ENCODE measurements at regions not wholly inside any gene's neighbourhood (a gene's known extent, or its start where the extent isn't known, plus 50 kb on each side); places are given as distances from the start of the nearest gene placed in this dataset.

DNA sequence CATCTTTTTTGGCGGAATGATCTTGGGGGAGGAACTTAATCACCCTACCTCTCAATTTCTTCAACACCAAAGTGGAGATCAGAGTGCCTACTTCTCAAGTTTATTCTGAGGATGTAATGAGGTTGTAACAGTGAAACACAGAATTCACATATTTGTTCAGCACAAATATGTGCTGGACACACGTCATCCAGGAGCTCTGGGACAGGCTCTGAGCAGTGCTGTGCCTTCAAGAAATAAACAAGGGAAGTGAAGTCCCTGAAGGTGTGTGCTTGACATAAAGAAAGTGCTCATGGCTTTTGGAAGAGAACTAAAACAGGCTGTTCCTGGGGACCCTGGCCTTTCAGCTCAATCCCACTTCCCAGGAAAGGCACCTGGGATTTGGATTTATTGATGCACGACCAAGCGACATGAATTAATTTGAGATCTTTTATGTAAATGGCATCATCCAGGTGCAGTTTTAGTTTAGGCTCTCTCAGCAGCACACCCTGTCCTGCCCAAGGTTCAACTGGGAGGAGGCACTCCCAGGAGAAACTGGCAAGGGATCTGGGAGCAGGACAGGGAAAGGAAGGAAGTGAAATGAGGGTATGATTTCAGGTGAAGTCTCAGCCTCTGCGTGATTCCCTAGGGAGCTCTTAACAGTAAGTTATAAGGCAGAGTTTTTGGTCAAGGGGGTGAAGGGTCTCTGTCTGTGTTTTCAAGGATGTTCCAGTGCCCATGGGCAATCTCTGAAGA lies 211.0 kb downstream of the FOXA2 start:
- TF ChIP-seq, protein P1, sequence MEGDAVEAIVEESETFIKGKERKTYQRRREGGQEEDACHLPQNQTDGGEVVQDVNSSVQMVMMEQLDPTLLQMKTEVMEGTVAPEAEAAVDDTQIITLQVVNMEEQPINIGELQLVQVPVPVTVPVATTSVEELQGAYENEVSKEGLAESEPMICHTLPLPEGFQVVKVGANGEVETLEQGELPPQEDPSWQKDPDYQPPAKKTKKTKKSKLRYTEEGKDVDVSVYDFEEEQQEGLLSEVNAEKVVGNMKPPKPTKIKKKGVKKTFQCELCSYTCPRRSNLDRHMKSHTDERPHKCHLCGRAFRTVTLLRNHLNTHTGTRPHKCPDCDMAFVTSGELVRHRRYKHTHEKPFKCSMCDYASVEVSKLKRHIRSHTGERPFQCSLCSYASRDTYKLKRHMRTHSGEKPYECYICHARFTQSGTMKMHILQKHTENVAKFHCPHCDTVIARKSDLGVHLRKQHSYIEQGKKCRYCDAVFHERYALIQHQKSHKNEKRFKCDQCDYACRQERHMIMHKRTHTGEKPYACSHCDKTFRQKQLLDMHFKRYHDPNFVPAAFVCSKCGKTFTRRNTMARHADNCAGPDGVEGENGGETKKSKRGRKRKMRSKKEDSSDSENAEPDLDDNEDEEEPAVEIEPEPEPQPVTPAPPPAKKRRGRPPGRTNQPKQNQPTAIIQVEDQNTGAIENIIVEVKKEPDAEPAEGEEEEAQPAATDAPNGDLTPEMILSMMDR (IDR thresholded peaks at IDR 0.05), result no peak
- intact Hi-C loops (cut with micrococcal nuclease), result no loop called here
- Mint-ChIP-seq H3K4me3 (no peak overlapping the region), H3K27ac (peak overlapping the region in 1 of 7 donors; percentile 10), H3K36me3 (no peaks in the 10 kb centered on the region), H3K4me1 (peaks cover 33% of the 10 kb centered on the region), H3K27me3 (ENCODE audit: low read depth in 3 of 3) (peaks cover 0 to 3% (median 0%) of the 10 kb centered on the region in 3 donors), H3K9me3 (no peaks in the 10 kb centered on the region)
- H3K4me2 ChIP-seq (replicated peaks; ENCODE audit: extremely low read depth, low read length, poor library complexity, severe bottlenecking), result no peak overlapping the region
- peaks cover 16 to 24% of the 10 kb centered on the region in 2 donors for H3K4me1 ChIP-seq (ENCODE audit: control insufficient read depth in 1 of 2, insufficient read depth in 2 of 2, low read length in 2 of 2)
- H3K27me3 ChIP-seq (ENCODE audit: control insufficient read depth in 2 of 2, insufficient read depth in 2 of 2, low read length in 2 of 2), result no peaks in the 10 kb centered on the region
- no peaks in the 10 kb centered on the region for H3K36me3 ChIP-seq (replicated peaks in 1 of 2; ENCODE audit: control insufficient read depth in 1 of 2, insufficient read depth in 2 of 2, low read length in 2 of 2)
- H3K79me2 ChIP-seq (ENCODE audit: insufficient read depth, low read length), result no peaks in the 10 kb centered on the region
- H3K4me3 ChIP-seq (replicated peaks in 1 of 3; ENCODE audit: low read depth in 2 of 3, low read length in 3 of 3), result no peak overlapping the region
- H3K27ac ChIP-seq (ENCODE audit: low read depth in 1 of 2, low read length in 2 of 2), result no peak overlapping the region
- no peak overlapping the region for H2AFZ ChIP-seq (ENCODE audit: insufficient read depth, low read depth, low read length, poor library complexity, severe bottlenecking)
- H3K9ac ChIP-seq (ENCODE audit: insufficient read depth, low read length, poor library complexity, severe bottlenecking), result no peak overlapping the region
- 100% methylated on average over 2 of the region's 5 CpGs for WGBS (ENCODE audit: insufficient coverage)
- H3K9me3 ChIP-seq (replicated peaks in 1 of 2; ENCODE audit: control insufficient read depth in 1 of 2, insufficient read depth in 1 of 2, low read length in 2 of 2), result no peaks in the 10 kb centered on the region
- DNase-seq, result no peak
- H4K20me1 ChIP-seq (ENCODE audit: insufficient read depth, low read length), result no peaks in the 10 kb centered on the region

DNA sequence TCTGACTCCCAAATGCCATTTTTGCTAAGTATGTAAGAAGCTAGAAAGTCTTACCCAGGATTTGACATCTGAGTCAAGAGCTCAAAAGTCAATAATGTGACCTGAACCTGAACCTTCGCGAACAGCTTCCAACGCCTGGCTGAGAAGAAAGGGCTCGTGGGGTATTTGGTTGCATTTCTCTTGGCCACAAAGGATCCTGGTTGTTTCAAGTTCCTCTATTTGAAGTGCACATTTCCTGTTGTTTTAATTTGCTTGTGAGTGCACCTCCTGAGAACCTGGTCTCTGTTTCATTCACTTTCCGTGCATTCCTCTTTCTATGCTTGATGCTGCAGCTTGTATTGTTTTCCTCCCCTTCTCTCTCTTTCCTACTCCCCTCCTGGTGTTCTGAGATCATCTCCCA lies 212.5 kb downstream of the FOXA2 start:
- H3K4me3 ChIP-seq (replicated peaks in 1 of 3; ENCODE audit: low read depth in 2 of 3, low read length in 3 of 3), result no peak overlapping the region
- peaks cover 0 to 3% (median 0%) of the 10 kb centered on the region in 3 donors for H3K27me3 Mint-ChIP-seq (ENCODE audit: low read depth in 3 of 3)
- WGBS (ENCODE audit: insufficient coverage), result 3% methylated on average over 5 of the region's 5 CpGs
- no peak overlapping the region for H3K27ac Mint-ChIP-seq
- H3K9ac ChIP-seq (ENCODE audit: insufficient read depth, low read length, poor library complexity, severe bottlenecking), result no peak overlapping the region
- no peaks in the 10 kb centered on the region for H4K20me1 ChIP-seq (ENCODE audit: insufficient read depth, low read length)
- peak overlapping the region; percentile 33 for H3K4me2 ChIP-seq (replicated peaks; ENCODE audit: extremely low read depth, low read length, poor library complexity, severe bottlenecking)
- TF ChIP-seq, protein P1 (IDR thresholded peaks at IDR 0.05), result no peak
- peaks cover 26 to 33% of the 10 kb centered on the region in 2 donors for H3K4me1 ChIP-seq (ENCODE audit: control insufficient read depth in 1 of 2, insufficient read depth in 2 of 2, low read length in 2 of 2)
- no peaks in the 10 kb centered on the region for H3K27me3 ChIP-seq (ENCODE audit: control insufficient read depth in 2 of 2, insufficient read depth in 2 of 2, low read length in 2 of 2)
- H3K27ac ChIP-seq (ENCODE audit: low read depth in 1 of 2, low read length in 2 of 2), result no peak overlapping the region
- no peaks in the 10 kb centered on the region for H3K9me3 ChIP-seq (replicated peaks in 1 of 2; ENCODE audit: control insufficient read depth in 1 of 2, insufficient read depth in 1 of 2, low read length in 2 of 2)
- intact Hi-C loops (cut with micrococcal nuclease), result no loop called here
- H3K36me3 ChIP-seq (replicated peaks in 1 of 2; ENCODE audit: control insufficient read depth in 1 of 2, insufficient read depth in 2 of 2, low read length in 2 of 2), result no peaks in the 10 kb centered on the region
- peaks cover 0 to 3% (median 0%) of the 10 kb centered on the region in 7 donors for H3K9me3 Mint-ChIP-seq
- peak; percentile 2 to 13 (median 4) for DNase-seq
- no peak overlapping the region for H2AFZ ChIP-seq (ENCODE audit: insufficient read depth, low read depth, low read length, poor library complexity, severe bottlenecking)
- no peaks in the 10 kb centered on the region for H3K79me2 ChIP-seq (ENCODE audit: insufficient read depth, low read length)
- no peaks in the 10 kb centered on the region for H3K36me3 Mint-ChIP-seq
- peaks cover 41% of the 10 kb centered on the region for H3K4me1 Mint-ChIP-seq
- H3K4me3 Mint-ChIP-seq, result peak overlapping the region in 1 of 2 donors; percentile 47

All from CD14-positive monocyte (primary cell).